ENCODE measurements at regions not wholly inside any gene's neighbourhood (a gene's known extent, or its start where the extent isn't known, plus 50 kb on each side); places are given as distances from the start of the nearest gene placed in this dataset.
A peak's percentile ranks its signal among the peaks of the same experiment; 100 is the strongest.
"Not testable (repeated sequence)": the region's sequence is repeated elsewhere in the genome, so short reads cannot be mapped to it uniquely, and the experiment has no call there.

DNA sequence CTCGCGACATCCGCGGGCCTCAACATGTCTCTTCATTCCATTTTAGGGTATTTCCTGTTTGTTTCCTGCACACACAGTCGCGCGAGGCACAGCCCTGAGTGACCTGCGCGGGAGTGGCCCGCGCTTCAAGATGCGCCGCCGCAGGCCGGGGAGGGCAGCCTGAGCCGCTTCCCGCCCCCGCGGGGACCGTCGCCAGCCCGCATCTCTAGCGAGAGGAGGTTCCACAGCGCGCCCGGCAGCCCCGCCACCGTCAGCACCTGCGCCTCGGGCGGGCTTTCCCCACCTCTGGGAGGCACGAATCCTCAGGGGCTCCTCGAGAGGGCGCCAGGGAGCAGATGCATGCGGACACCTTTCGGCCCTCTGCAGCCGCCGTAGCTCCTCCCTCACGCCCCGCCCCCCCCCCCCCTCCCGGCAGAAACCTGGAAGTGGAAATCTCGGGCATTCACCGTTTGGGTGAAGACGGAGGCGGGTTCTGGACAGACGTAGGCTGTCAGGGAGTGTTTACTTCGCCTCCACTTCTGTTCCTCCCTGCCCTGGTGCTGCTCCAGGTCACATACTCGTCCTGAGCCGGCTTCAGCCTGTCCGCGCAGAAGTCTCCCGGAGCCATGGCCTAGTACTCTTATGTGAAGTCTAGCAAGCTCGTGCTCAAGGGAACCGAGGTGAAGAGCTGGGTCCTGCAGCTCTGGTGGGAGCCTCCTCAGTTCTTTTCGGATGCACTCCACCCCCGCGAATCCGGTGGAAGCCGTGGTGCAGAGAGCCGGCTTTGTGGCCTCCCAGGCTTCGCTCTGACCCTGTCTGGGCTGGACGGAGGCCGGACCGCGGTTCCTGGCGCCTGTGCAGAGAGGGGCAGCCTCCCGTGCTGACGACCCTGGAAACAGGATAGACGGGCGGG is 880.5 kb upstream of the DEFB115 start:
- no peaks in the 10 kb centered on the region for H3K4me1 ChIP-seq (ENCODE audit: control insufficient read depth, insufficient read depth, low read length)
- peak overlapping the region; percentile 87 for H3K4me3 ChIP-seq (ENCODE audit: low read length)
- H3K9ac ChIP-seq (ENCODE audit: low read length): peak overlapping the region; percentile 77
- no peaks in the 10 kb centered on the region for H3K27me3 ChIP-seq (ENCODE audit: control insufficient read depth, insufficient read depth, low read length)
- H3K36me3 ChIP-seq (ENCODE audit: control insufficient read depth, insufficient read depth, low read length): no peaks in the 10 kb centered on the region
- H3K27ac ChIP-seq (ENCODE audit: low read depth, low read length): peak overlapping the region; percentile 68

DNA sequence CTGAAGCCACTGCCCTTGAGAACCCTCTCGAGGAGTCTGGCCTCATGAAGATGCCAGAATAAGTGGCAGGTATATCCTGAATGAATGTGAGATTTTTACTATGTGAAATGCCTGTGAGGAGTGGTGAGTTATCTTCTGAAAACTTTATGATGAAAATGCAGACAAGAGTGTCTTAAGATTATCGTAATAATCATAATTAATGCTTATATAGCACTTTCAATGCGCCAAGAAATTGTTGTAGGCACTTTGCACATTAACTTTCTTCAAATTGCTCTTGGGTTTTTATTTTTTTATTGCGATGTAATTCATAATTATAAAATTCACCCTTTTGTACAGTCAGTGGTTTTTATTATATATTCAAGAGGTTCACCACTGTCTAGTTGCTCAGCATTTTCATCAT is 879.1 kb upstream of the DEFB115 start:
- not testable (repeated sequence) for H3K27ac ChIP-seq (ENCODE audit: low read depth, low read length); H3K27me3 ChIP-seq (ENCODE audit: control insufficient read depth, insufficient read depth, low read length); H3K4me3 ChIP-seq (ENCODE audit: low read length); H3K36me3 ChIP-seq (ENCODE audit: control insufficient read depth, insufficient read depth, low read length); H3K4me1 ChIP-seq (ENCODE audit: control insufficient read depth, insufficient read depth, low read length); H3K9ac ChIP-seq (ENCODE audit: low read length)

DNA sequence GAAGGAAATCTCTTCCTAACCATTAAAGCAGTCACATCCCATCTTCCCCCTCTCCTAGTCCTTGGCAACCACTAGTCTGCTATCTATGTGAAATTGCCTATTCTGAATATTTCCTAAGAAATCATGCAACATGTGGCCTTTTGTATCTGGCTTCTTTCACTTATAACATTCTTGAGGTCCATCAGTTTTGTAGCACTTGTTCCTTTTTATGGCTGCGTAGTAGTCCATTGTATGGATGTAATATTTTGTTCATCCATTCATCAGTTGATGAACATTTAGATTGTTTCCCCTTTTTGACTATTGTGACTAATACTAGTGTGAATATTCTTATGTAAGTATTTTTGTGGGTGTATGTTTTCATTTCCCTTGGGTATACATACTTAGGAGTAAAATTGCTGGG is 878.7 kb upstream of the DEFB115 start:
- H3K27ac ChIP-seq (ENCODE audit: low read depth, low read length); H3K4me3 ChIP-seq (ENCODE audit: low read length); H3K36me3 ChIP-seq (ENCODE audit: control insufficient read depth, insufficient read depth, low read length); H3K9ac ChIP-seq (ENCODE audit: low read length); H3K4me1 ChIP-seq (ENCODE audit: control insufficient read depth, insufficient read depth, low read length); H3K27me3 ChIP-seq (ENCODE audit: control insufficient read depth, insufficient read depth, low read length): not testable (repeated sequence)

DNA sequence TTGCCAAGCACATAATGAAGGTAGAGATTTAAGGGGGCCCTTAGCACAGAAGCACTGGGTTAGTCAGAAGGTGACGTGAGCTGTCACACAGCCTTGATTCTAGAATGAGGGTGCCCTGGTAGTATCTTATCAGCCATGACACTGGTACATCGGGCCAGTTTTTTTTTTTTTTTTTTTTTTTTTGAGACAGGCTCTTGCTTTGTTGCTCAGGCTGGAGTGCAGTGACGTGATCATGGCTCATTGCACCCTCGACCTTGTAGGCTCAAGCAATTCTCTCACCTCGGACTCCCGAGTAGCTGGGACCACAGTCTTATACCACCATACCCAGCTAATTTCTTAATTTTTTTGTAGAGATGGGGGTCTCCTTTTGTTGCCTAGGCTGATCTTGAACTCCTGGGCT is 872.6 kb upstream of the DEFB115 start:
- not testable (repeated sequence) for H3K27me3 ChIP-seq (ENCODE audit: control insufficient read depth, insufficient read depth, low read length); H3K4me3 ChIP-seq (ENCODE audit: low read length); H3K27ac ChIP-seq (ENCODE audit: low read depth, low read length); H3K36me3 ChIP-seq (ENCODE audit: control insufficient read depth, insufficient read depth, low read length); H3K4me1 ChIP-seq (ENCODE audit: control insufficient read depth, insufficient read depth, low read length); H3K9ac ChIP-seq (ENCODE audit: low read length)

DNA sequence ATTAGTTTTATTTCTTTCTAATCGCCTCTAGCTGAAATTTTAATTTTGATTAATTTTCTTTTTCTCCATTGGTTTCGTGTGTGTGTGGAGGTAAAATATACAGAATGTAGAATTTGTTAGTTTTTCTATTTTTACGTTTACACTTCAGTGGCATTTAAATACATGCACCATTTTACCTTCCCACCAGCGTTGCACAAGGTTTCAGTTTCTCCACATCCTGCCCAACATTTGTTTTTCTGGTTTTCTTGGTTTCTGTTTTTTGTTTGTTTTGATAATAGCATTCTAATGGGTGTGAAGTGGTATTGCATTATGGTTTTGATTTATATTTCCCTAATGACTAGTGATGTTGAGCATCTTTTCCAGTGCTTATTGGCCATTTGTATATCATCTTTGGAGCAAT is 871.4 kb upstream of the DEFB115 start:
- H3K27ac ChIP-seq (ENCODE audit: low read depth, low read length); H3K36me3 ChIP-seq (ENCODE audit: control insufficient read depth, insufficient read depth, low read length); H3K27me3 ChIP-seq (ENCODE audit: control insufficient read depth, insufficient read depth, low read length); H3K4me1 ChIP-seq (ENCODE audit: control insufficient read depth, insufficient read depth, low read length); H3K4me3 ChIP-seq (ENCODE audit: low read length); H3K9ac ChIP-seq (ENCODE audit: low read length): not testable (repeated sequence)

DNA sequence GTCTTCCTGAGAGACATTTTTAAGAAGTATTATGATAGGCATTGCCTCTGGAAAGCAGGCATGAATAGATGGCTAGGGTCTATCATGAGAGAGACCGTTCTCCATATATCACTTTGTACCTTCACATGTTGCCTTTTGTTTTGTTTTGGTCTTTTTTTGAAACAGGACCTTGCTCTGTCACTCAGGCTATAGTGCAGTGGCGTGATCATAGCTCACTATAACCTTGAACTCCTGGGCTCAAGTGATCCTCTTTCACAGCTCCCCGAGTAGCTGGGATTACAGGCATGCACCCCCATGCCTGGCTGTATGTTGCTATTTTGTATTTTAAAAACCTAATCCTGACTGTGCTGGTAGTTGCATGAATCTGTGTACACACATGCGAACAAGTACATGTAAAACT is 869.6 kb upstream of the DEFB115 start:
- not testable (repeated sequence) for H3K4me3 ChIP-seq (ENCODE audit: low read length); H3K27me3 ChIP-seq (ENCODE audit: control insufficient read depth, insufficient read depth, low read length); H3K27ac ChIP-seq (ENCODE audit: low read depth, low read length); H3K36me3 ChIP-seq (ENCODE audit: control insufficient read depth, insufficient read depth, low read length); H3K9ac ChIP-seq (ENCODE audit: low read length); H3K4me1 ChIP-seq (ENCODE audit: control insufficient read depth, insufficient read depth, low read length)

DNA sequence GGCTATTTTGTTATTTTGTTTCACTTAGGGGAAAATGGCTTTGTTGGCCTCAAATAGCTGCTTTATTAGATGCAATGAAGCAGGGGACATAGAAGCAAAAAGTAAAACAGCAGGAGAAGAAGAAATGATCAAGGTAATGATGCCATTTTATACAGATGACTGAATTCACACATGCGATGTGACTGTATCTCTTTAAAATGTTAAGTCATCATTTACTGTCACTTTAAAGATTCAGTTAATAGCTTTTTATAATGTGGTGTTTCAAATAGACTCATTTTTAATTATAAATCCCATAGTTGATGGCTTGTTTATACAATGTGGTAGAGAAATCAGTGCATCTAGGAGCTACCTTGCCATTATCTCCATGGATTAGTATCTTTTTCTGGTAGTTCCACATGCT is 863.9 kb upstream of the DEFB115 start:
- H3K27ac ChIP-seq (ENCODE audit: low read depth, low read length); H3K27me3 ChIP-seq (ENCODE audit: control insufficient read depth, insufficient read depth, low read length); H3K4me3 ChIP-seq (ENCODE audit: low read length); H3K9ac ChIP-seq (ENCODE audit: low read length); H3K4me1 ChIP-seq (ENCODE audit: control insufficient read depth, insufficient read depth, low read length); H3K36me3 ChIP-seq (ENCODE audit: control insufficient read depth, insufficient read depth, low read length): not testable (repeated sequence)

DNA sequence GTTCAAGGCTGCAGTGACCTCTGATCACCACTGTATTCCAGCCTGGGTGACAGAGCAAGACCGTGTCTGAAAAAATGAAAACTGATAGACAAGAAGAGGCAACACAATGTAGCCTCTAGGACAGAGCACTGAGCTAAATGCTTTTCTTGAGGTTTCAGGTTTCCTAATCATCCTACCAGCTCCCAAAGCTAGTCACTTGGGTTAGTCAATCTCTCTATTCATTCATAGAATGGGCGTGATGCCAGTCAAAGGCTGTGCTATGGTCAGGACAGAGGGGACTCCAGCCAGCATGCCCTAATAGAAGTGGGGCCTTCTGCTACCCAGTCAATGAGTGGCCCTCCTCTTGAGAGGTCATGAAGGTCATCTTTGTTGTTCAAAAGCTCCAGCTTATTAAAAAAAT is 860.4 kb upstream of the DEFB115 start:
- not testable (repeated sequence) for H3K4me1 ChIP-seq (ENCODE audit: control insufficient read depth, insufficient read depth, low read length); H3K36me3 ChIP-seq (ENCODE audit: control insufficient read depth, insufficient read depth, low read length); H3K4me3 ChIP-seq (ENCODE audit: low read length); H3K27ac ChIP-seq (ENCODE audit: low read depth, low read length); H3K9ac ChIP-seq (ENCODE audit: low read length); H3K27me3 ChIP-seq (ENCODE audit: control insufficient read depth, insufficient read depth, low read length)

DNA sequence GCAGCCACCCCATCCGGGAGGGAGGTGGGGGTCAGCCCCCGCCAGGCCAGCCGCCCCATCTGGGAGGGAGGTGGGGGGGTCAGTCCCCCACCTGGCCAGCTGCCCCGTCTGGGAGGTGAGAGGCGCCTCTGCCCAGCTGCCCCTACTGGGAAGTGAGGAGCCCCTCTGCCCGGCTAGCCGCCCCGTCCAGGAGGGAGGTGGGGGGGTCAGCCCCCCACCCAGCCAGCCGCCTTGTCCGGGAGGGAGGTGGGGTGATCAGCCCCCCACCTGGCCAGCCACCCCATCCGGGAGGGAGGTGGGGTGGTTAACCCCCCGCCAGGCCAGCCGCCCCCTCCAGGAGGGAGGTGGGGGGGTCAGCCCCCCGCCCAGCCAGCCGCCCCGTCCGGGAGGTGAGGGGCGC is 852.4 kb upstream of the DEFB115 start:
- H3K9ac ChIP-seq (ENCODE audit: low read length); H3K4me1 ChIP-seq (ENCODE audit: control insufficient read depth, insufficient read depth, low read length); H3K27ac ChIP-seq (ENCODE audit: low read depth, low read length); H3K4me3 ChIP-seq (ENCODE audit: low read length); H3K36me3 ChIP-seq (ENCODE audit: control insufficient read depth, insufficient read depth, low read length); H3K27me3 ChIP-seq (ENCODE audit: control insufficient read depth, insufficient read depth, low read length): not testable (repeated sequence)

DNA sequence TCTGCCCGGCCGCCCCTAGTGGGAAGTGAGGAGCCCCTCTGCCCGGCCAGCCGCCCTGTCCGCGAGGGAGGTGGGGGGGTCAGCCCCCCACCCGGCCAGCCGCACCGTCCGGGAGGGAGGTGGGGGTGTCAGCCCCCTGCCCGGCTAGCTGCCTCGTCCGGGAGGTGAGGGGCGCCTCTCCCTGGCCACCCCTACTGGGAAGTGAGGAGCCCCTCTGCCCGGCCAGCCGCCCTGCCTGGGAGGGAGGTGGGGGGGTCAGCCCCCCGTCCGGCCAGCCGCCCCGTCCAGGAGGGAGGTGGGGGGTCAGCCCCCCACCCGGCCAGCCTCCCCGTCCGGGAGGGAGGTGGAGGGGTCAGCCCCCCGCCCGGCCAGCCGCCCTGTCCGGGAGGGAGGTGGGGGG is 851.9 kb upstream of the DEFB115 start:
- H3K27ac ChIP-seq (ENCODE audit: low read depth, low read length); H3K9ac ChIP-seq (ENCODE audit: low read length); H3K4me1 ChIP-seq (ENCODE audit: control insufficient read depth, insufficient read depth, low read length); H3K27me3 ChIP-seq (ENCODE audit: control insufficient read depth, insufficient read depth, low read length); H3K36me3 ChIP-seq (ENCODE audit: control insufficient read depth, insufficient read depth, low read length); H3K4me3 ChIP-seq (ENCODE audit: low read length): not testable (repeated sequence)

DNA sequence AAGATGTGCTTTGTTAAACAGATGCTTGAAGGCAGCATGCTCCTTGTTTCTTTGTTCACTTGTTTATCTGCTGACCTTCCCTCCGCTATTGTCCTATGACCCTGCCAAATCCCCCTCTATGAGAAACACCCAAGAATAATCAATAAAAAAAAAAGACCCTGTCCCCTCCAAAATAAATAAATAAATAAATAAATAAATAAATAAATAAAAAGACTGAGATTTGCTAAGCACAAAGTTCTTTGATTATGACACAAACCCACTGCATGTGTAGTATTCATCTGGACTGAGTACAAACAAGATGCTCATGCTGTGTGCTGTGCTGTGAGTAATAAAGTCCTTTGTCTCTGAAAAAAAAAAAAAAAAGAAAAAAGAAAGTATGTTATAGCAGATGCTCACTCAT is 851.1 kb upstream of the DEFB115 start:
- H3K27me3 ChIP-seq (ENCODE audit: control insufficient read depth, insufficient read depth, low read length); H3K36me3 ChIP-seq (ENCODE audit: control insufficient read depth, insufficient read depth, low read length); H3K4me3 ChIP-seq (ENCODE audit: low read length); H3K27ac ChIP-seq (ENCODE audit: low read depth, low read length); H3K4me1 ChIP-seq (ENCODE audit: control insufficient read depth, insufficient read depth, low read length); H3K9ac ChIP-seq (ENCODE audit: low read length): not testable (repeated sequence)

DNA sequence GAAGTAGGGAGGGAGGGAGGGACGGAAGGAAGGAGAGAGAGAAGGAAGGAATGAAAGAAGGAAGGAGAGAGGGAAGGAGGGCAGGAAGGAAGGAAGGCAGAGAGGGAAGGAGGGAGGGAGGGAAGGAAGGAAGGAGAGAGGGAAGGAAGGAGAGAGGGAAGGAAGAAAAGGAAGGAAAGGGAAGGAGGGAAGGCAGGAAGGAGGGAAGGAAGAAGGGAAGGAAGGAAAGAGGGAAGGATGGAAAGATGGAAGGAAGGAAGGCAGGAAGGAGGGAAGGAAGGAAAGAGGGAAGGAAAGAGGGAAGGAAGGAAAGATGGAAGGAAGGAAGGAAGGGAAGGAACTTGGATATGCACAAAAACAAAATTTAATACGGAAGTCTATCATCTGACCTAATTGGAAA is 844.5 kb upstream of the DEFB115 start:
- H3K9ac ChIP-seq (ENCODE audit: low read length): no peak overlapping the region
- no peaks in the 10 kb centered on the region for H3K27me3 ChIP-seq (ENCODE audit: control insufficient read depth, insufficient read depth, low read length)
- H3K4me3 ChIP-seq (ENCODE audit: low read length): no peak overlapping the region
- H3K27ac ChIP-seq (ENCODE audit: low read depth, low read length): no peak overlapping the region
- H3K36me3 ChIP-seq (ENCODE audit: control insufficient read depth, insufficient read depth, low read length): no peaks in the 10 kb centered on the region
- H3K4me1 ChIP-seq (ENCODE audit: control insufficient read depth, insufficient read depth, low read length): no peaks in the 10 kb centered on the region

DNA sequence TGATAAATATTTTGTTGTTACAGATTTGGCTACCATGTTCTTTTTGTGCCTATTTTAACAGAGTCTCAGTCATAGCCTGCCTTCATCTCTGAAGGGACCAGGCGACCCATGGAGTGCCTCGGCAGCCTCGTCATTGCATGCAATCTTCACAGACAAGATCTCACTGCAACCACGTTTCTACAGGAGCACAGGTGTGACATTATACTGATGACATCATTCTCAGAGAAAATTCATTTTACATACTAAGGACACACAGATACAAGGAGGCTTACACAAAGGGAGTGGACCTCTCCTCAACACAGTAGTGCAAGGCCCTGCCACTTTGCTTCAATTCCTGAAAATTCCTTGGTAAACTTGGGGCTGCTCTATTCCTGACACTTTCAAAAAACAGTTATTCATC is 840.1 kb upstream of the DEFB115 start:
- H3K27me3 ChIP-seq (ENCODE audit: control insufficient read depth, insufficient read depth, low read length); H3K4me3 ChIP-seq (ENCODE audit: low read length); H3K4me1 ChIP-seq (ENCODE audit: control insufficient read depth, insufficient read depth, low read length); H3K36me3 ChIP-seq (ENCODE audit: control insufficient read depth, insufficient read depth, low read length); H3K27ac ChIP-seq (ENCODE audit: low read depth, low read length); H3K9ac ChIP-seq (ENCODE audit: low read length): not testable (repeated sequence)
